HCT116 (cell line): ENCODE measurements at regions not wholly inside any gene's neighbourhood (a gene's known extent, or its start where the extent isn't known, plus 50 kb on each side); places are given as distances from the start of the nearest gene placed in this dataset.

Experiments
- ATF3 ChIP-seq: IDR thresholded peaks from 2 replicates; pipeline ENCODE4 v1.6.1; 2012
- EGR1 ChIP-seq: IDR thresholded peaks from 2 replicates; pipeline ENCODE4 v1.6.1; 2012; ENCODE audit warnings: low read depth
- ELF1 ChIP-seq: IDR thresholded peaks from 2 replicates; pipeline ENCODE4 v1.6.1; 2012; ENCODE audit warnings: low read depth, borderline replicate concordance
- EZH2 ChIP-seq: fragments of 200-600 bp; sonication (generic); IDR thresholded peaks from 2 replicates; pipeline ENCODE4 v1.6.1; 2017; ENCODE audit warnings: antibody characterized with exemption, mixed run types
- EZH2phosphoT487 ChIP-seq: fragments of 200-600 bp; IDR thresholded peaks from 2 replicates; pipeline ENCODE4 v1.6.1; 2018; ENCODE audit warnings: antibody characterized with exemption, borderline replicate concordance
- POLR2A ChIP-seq: IDR thresholded peaks from 2 replicates; pipeline ENCODE4 v1.7.0; 2011; ENCODE audit warnings: borderline replicate concordance; ENCODE audit not compliant: insufficient read depth, insufficient read length; ENCODE audit errors: extremely low read depth
- POLR2AphosphoS5 ChIP-seq: IDR thresholded peaks from 2 replicates; pipeline ENCODE4 v1.6.1; 2011; ENCODE audit warnings: mild to moderate bottlenecking, low read depth, low read length, moderate library complexity
- REST ChIP-seq: IDR thresholded peaks from 2 replicates; pipeline ENCODE4 v1.6.1; 2012; ENCODE audit warnings: low read depth
- SP1 ChIP-seq: IDR thresholded peaks from 2 replicates; pipeline ENCODE4 v1.6.1; 2012; ENCODE audit warnings: low read depth
- SRF ChIP-seq: IDR thresholded peaks from 2 replicates; pipeline ENCODE4 v1.6.1; 2012; ENCODE audit warnings: low read depth
- YY1 ChIP-seq: IDR thresholded peaks from 2 replicates; pipeline ENCODE4 v1.6.1; 2011; ENCODE audit warnings: low read length, low read depth, moderate library complexity, mild to moderate bottlenecking; ENCODE audit not compliant: insufficient replicate concordance; ENCODE audit errors: extremely low read depth
- ZNF274 ChIP-seq: fragments of 200-500 bp; sonication (Bioruptor generic); IDR thresholded peaks from 2 replicates; pipeline ENCODE4 v1.6.1; 2014; ENCODE audit warnings: mild to moderate bottlenecking, low read depth, low read length, inconsistent platforms
- TF ChIP-seq, protein P1 (sequence below), 3 experiments: fragments of 200-600 bp in 1 of 3; sonication (generic) in 1 of 3; IDR thresholded peaks in 2 of 3; conservative IDR thresholded peaks in 1 of 3; 2 replicates each; pipeline ENCODE4 v1.5.1; 2012 to 2017; ENCODE audit warnings: low read depth in 2 of 3, low read length in 2 of 3, antibody characterized with exemption in 1 of 3, borderline replicate concordance in 1 of 3, control low read depth in 1 of 3, mild to moderate bottlenecking in 1 of 3, mixed read lengths in 1 of 3, mixed run types in 1 of 3, moderate library complexity in 1 of 3; ENCODE audit not compliant: insufficient read depth in 1 of 3
- TF ChIP-seq, protein P2 (sequence below): IDR thresholded peaks from 2 replicates; pipeline ENCODE4 v1.6.1; 2012

- TF ChIP-seq, protein P1, sequence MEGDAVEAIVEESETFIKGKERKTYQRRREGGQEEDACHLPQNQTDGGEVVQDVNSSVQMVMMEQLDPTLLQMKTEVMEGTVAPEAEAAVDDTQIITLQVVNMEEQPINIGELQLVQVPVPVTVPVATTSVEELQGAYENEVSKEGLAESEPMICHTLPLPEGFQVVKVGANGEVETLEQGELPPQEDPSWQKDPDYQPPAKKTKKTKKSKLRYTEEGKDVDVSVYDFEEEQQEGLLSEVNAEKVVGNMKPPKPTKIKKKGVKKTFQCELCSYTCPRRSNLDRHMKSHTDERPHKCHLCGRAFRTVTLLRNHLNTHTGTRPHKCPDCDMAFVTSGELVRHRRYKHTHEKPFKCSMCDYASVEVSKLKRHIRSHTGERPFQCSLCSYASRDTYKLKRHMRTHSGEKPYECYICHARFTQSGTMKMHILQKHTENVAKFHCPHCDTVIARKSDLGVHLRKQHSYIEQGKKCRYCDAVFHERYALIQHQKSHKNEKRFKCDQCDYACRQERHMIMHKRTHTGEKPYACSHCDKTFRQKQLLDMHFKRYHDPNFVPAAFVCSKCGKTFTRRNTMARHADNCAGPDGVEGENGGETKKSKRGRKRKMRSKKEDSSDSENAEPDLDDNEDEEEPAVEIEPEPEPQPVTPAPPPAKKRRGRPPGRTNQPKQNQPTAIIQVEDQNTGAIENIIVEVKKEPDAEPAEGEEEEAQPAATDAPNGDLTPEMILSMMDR (IDR thresholded peaks at IDR 0.05 in 2 of 3, conservative IDR thresholded peaks at IDR 0.05 in 1 of 3; ENCODE audit: borderline replicate concordance in 1 of 3, insufficient read depth in 1 of 3, low read depth in 2 of 3, low read length in 2 of 3) = no peak
- TF ChIP-seq SP1 (no peak), POLR2A (no peak), EZH2phosphoT487 (no peak), YY1 (no peak), EZH2 (no peak), POLR2AphosphoS5 (no peak), EGR1 (no peak), ATF3 (no peak), SRF (no peak), REST (no peak), ELF1 (no peak), ZNF274 (no peak)
- TF ChIP-seq, protein P2, sequence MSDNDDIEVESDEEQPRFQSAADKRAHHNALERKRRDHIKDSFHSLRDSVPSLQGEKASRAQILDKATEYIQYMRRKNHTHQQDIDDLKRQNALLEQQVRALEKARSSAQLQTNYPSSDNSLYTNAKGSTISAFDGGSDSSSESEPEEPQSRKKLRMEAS = no peak
Observed at GRCh38 chr5:40309851-40310250, 369.9 kb upstream of the PTGER4 start.
